H9 (cell line): ENCODE measurements at regions not wholly inside any gene's neighbourhood (a gene's known extent, or its start where the extent isn't known, plus 50 kb on each side); places are given as distances from the start of the nearest gene placed in this dataset.

Experiments used
- DNase-seq: peaks from one replicate; pipeline ENCODE4 v3.0.0-alpha.2; 2017
- H2AFZ ChIP-seq: one replicate; pipeline ENCODE4 v1.6.1; 2013; ENCODE audit warnings: mild to moderate bottlenecking, low read length, control low read depth, moderate library complexity
- H2AK5ac ChIP-seq: 2 replicates; pipeline ENCODE4 v1.6.1; 2013; ENCODE audit warnings: low read length, control low read depth, mixed read lengths; ENCODE audit not compliant: insufficient read length
- H2BK120ac ChIP-seq: one replicate; pipeline ENCODE4 v1.6.1; 2013; ENCODE audit warnings: low read depth, mild to moderate bottlenecking, low read length, control low read depth, inconsistent platforms; ENCODE audit not compliant: poor library complexity, severe bottlenecking
- H2BK12ac ChIP-seq: 2 replicates; pipeline ENCODE4 v1.6.1; 2013; ENCODE audit warnings: low read length, control low read depth, mixed read lengths, low read depth; ENCODE audit not compliant: insufficient read length
- H2BK15ac ChIP-seq: 2 replicates; pipeline ENCODE4 v1.6.1; 2013; ENCODE audit warnings: low read depth, low read length, control low read depth
- H2BK20ac ChIP-seq: one replicate; pipeline ENCODE4 v1.6.1; 2013; ENCODE audit warnings: low read depth, mild to moderate bottlenecking, low read length, control low read depth, inconsistent platforms; ENCODE audit not compliant: poor library complexity, severe bottlenecking
- H2BK5ac ChIP-seq: 2 replicates; pipeline ENCODE4 v1.6.1; 2013; ENCODE audit warnings: low read length, control low read depth, mixed read lengths; ENCODE audit not compliant: insufficient read length
- H3K14ac ChIP-seq: 2 replicates; pipeline ENCODE4 v1.6.1; 2013; ENCODE audit warnings: low read length, control low read depth; ENCODE audit not compliant: insufficient read depth
- H3K18ac ChIP-seq: 2 replicates; pipeline ENCODE4 v1.6.1; 2013; ENCODE audit warnings: low read depth, mild to moderate bottlenecking, mixed read lengths, low read length, control low read depth; ENCODE audit not compliant: insufficient read length
- H3K23ac ChIP-seq: 2 replicates; pipeline ENCODE4 v1.6.1; 2013; ENCODE audit warnings: low read length, control low read depth, mixed read lengths, low read depth; ENCODE audit not compliant: insufficient read length
- H3K23me2 ChIP-seq: 2 replicates; pipeline ENCODE4 v1.6.1; 2013; ENCODE audit warnings: low read depth, mild to moderate bottlenecking, mixed read lengths, low read length, control low read depth; ENCODE audit not compliant: insufficient read length, poor library complexity, severe bottlenecking
- H3K27ac ChIP-seq: 2 replicates; pipeline ENCODE4 v1.5.1; 2013; ENCODE audit warnings: low read length, control low read depth, mixed read lengths, low read depth; ENCODE audit not compliant: insufficient read length
- H3K27me3 ChIP-seq: 2 replicates; pipeline ENCODE4 v1.6.1; 2013; ENCODE audit warnings: low read length, control low read depth, inconsistent platforms; ENCODE audit not compliant: insufficient read depth
- H3K4ac ChIP-seq: 2 replicates; pipeline ENCODE4 v1.6.1; 2013; ENCODE audit warnings: low read depth, mild to moderate bottlenecking, control low read depth, inconsistent platforms, low read length, moderate library complexity
- H3K4me1 ChIP-seq: 2 replicates; pipeline ENCODE4 v1.6.1; 2013; ENCODE audit warnings: low read length, control low read depth, inconsistent platforms; ENCODE audit not compliant: insufficient read depth
- H3K4me2 ChIP-seq: 2 replicates; pipeline ENCODE4 v1.6.1; 2013; ENCODE audit warnings: low read length, control low read depth, mixed read lengths; ENCODE audit not compliant: insufficient read length, insufficient read depth
- H3K56ac ChIP-seq: 2 replicates; pipeline ENCODE4 v1.6.1; 2013; ENCODE audit warnings: low read depth, mild to moderate bottlenecking, mixed read lengths, low read length, control low read depth; ENCODE audit not compliant: insufficient read length
- H3K79me1 ChIP-seq: 2 replicates; pipeline ENCODE4 v1.6.1; 2013; ENCODE audit warnings: low read depth, mild to moderate bottlenecking, moderate library complexity, low read length, control low read depth, inconsistent platforms; ENCODE audit not compliant: insufficient read depth, poor library complexity, severe bottlenecking
- H3K79me2 ChIP-seq: 2 replicates; pipeline ENCODE4 v1.6.1; 2013; ENCODE audit warnings: low read length, control low read depth, inconsistent platforms; ENCODE audit not compliant: insufficient read depth
- H3K9ac ChIP-seq: 2 replicates; pipeline ENCODE4 v1.6.1; 2013; ENCODE audit warnings: low read length, control low read depth, mixed read lengths; ENCODE audit not compliant: insufficient read length; ENCODE audit errors: extremely low read depth
- H3K9me3 ChIP-seq: one replicate; pipeline ENCODE4 v1.6.1; 2013; ENCODE audit warnings: low read depth, low read length, inconsistent platforms; ENCODE audit not compliant: control insufficient read depth
- H3T11ph ChIP-seq: one replicate; pipeline ENCODE4 v1.6.1; 2013; ENCODE audit warnings: mild to moderate bottlenecking, low read length, control low read depth, inconsistent platforms
- H4K20me1 ChIP-seq: one replicate; pipeline ENCODE4 v1.6.1; 2013; ENCODE audit not compliant: control insufficient read depth, insufficient read length, insufficient read depth
- H4K5ac ChIP-seq: 2 replicates; pipeline ENCODE4 v1.6.1; 2013; ENCODE audit warnings: low read depth, mild to moderate bottlenecking, mixed read lengths, low read length, control low read depth; ENCODE audit not compliant: insufficient read length
- H4K8ac ChIP-seq: replicated peaks from 2 replicates; pipeline ENCODE4 v1.6.1; 2013; ENCODE audit warnings: low read length, control low read depth, mixed read lengths, low read depth; ENCODE audit not compliant: insufficient read length
- H4K91ac ChIP-seq: 2 replicates; pipeline ENCODE4 v1.6.1; 2013; ENCODE audit warnings: low read depth, mild to moderate bottlenecking, moderate library complexity, mixed read lengths, low read length, control low read depth; ENCODE audit not compliant: insufficient read length
- H3K27ac Mint-ChIP-seq, 3 experiments: 2 replicates in 2 of 3; 3 replicates in 1 of 3; pipeline ENCODE4 v1.8.0; 2020 to 2021; ENCODE audit warnings: mixed read lengths in 3 of 3, mild to moderate bottlenecking in 1 of 3, moderate library complexity in 1 of 3
- H3K27me3 Mint-ChIP-seq: 2 replicates; pipeline ENCODE4 v1.8.0; 2021; ENCODE audit warnings: low read depth, mild to moderate bottlenecking, moderate library complexity, mixed read lengths
- H3K36me3 Mint-ChIP-seq, 3 experiments: 2 replicates in 2 of 3; 3 replicates in 1 of 3; pipeline ENCODE4 v1.8.0; 2020 to 2021; ENCODE audit warnings: low read depth in 3 of 3, mixed read lengths in 3 of 3; ENCODE audit not compliant: insufficient read depth in 1 of 3
- H3K4me1 Mint-ChIP-seq, 2 experiments: 2 replicates each; pipeline ENCODE4 v1.8.0; 2020; ENCODE audit warnings: mixed read lengths in 2 of 2
- H3K4me3 Mint-ChIP-seq, 2 experiments: 2 replicates in 1 of 2; 3 replicates in 1 of 2; pipeline ENCODE4 v1.8.0; 2020 to 2021; ENCODE audit warnings: mild to moderate bottlenecking in 2 of 2, mixed read lengths in 2 of 2, moderate library complexity in 1 of 2
- H3K9me3 Mint-ChIP-seq, 2 experiments: 2 replicates in 1 of 2; 3 replicates in 1 of 2; pipeline ENCODE4 v1.8.0; 2020; ENCODE audit warnings: mild to moderate bottlenecking in 2 of 2, mixed read lengths in 2 of 2, moderate library complexity in 1 of 2
- CTCF ChIP-seq: fragments of 200-600 bp; sonication (generic); conservative IDR thresholded peaks from 3 replicates; pipeline ENCODE4 v1.8.0; 2021; ENCODE audit warnings: antibody characterized with exemption, mild to moderate bottlenecking
- WGBS: extraction: QIAGEN DNeasy Blood & Tissue Kit; methylation state at CpG from one replicate; pipeline ENCODE4 v1.1.7; 2013; ENCODE audit warnings: missing lambda C conversion rate, low lambda C conversion rate, mixed read lengths; ENCODE audit not compliant: insufficient read length; ENCODE audit errors: extremely low coverage; 5-methylcytosine and 5-hydroxymethylcytosine counted together

DNA sequence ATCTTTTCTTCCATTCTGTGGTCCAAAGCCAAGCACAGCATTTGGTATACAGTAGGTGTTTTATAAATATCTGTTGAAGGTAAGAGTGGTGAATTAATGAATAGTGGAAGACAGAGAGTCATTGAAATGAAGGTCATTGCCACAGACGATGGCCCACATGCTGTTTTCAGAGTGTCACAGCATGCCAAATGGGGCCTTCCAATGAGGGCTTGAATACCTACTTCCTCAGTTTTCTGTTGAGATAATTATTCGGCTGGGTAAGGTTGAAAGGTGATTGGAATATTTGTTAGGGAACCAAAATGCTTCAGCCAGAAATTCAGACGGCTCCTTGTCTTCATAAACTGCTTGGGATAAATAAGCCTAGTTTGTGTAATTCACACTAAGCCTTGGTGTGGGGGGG is 205.3 kb upstream of the TBL1XR1 start:
- Histone ChIP-seq H3K27me3 (no peaks in the 10 kb centered on the region), H4K91ac (no peak overlapping the region)

More for the DNA sequence above, 205.3 kb upstream of the TBL1XR1 start:
- Histone ChIP-seq H2AFZ (no peak overlapping the region), H4K5ac (no peak overlapping the region), H3K79me2 (no peaks in the 10 kb centered on the region), H2BK20ac (no peak overlapping the region), H3K23ac (no peak overlapping the region), H3K27ac (no peak overlapping the region), H2BK5ac (no peak overlapping the region), H3K56ac (no peak overlapping the region), H3K18ac (no peak overlapping the region), H2BK15ac (no peak overlapping the region), H2BK120ac (no peak overlapping the region), H3T11ph (no peak overlapping the region), H2AK5ac (no peak overlapping the region), H3K4me2 (no peak overlapping the region), H4K8ac (no peak overlapping the region), H3K79me1 (no peaks in the 10 kb centered on the region), H2BK12ac (no peak overlapping the region), H3K23me2 (no peaks in the 10 kb centered on the region), H3K4me1 (no peaks in the 10 kb centered on the region), H3K9ac (no peak overlapping the region), H3K14ac (no peak overlapping the region), H3K4ac (no peak overlapping the region), H3K9me3 (no peaks in the 10 kb centered on the region), H4K20me1 (no peaks in the 10 kb centered on the region)
- no peak overlapping the region for H3K4me3 Mint-ChIP-seq
- TF ChIP-seq CTCF = no peak
- H3K27me3 Mint-ChIP-seq = no peaks in the 10 kb centered on the region
- H3K4me1 Mint-ChIP-seq = peaks cover 12 to 14% of the 10 kb centered on the region in 2 experiments
- peaks cover 0 to 8% (median 0%) of the 10 kb centered on the region in 3 experiments; a peak in 1 of 7 replicates for H3K36me3 Mint-ChIP-seq
- H3K27ac Mint-ChIP-seq = no peak overlapping the region
- no CpG with 5 or more reads among the region's 3 CpGs for WGBS
- no peak for DNase-seq
- H3K9me3 Mint-ChIP-seq = no peaks in the 10 kb centered on the region; a peak in 1 of 5 replicates
